ENCODE measurements at regions not wholly inside any gene's neighbourhood (a gene's known extent, or its start where the extent isn't known, plus 50 kb on each side); places are given as distances from the start of the nearest gene placed in this dataset.

GRCh38 chr11:19394525-19395016 is 153.8 kb upstream of the E2F8 start:
- no peak for TF ChIP-seq POLR2A (IDR thresholded peaks at IDR 0.05)
- no peak for TF ChIP-seq POLR2AphosphoS5 (IDR thresholded peaks at IDR 0.05)
- no peak for TF ChIP-seq CTCF (IDR thresholded peaks at IDR 0.05)
- no peak for TF ChIP-seq EP300 (IDR thresholded peaks at IDR 0.05)
- no peak overlapping the region for H3K27ac ChIP-seq
- H3K4me1 ChIP-seq, result peaks cover 0 to 8% (median 5%) of the 10 kb centered on the region in 3 donors
- no peak for ATAC-seq
- no peaks in the 10 kb centered on the region for H3K36me3 ChIP-seq
- H3K27me3 ChIP-seq, result no peaks in the 10 kb centered on the region
- H3K9me3 ChIP-seq, result no peaks in the 10 kb centered on the region
- no peak overlapping the region for H3K4me3 ChIP-seq
- WGBS, 2 donors (ENCODE audit: low coverage in 1 of 2), result 80 to 89% methylated on average over 3 to 5 of the region's 5 CpGs

- Histone ChIP-seq H3K4me1 (peaks cover 0 to 1% (median 0%) of the 10 kb centered on the region in 3 donors), H3K9me3 (no peaks in the 10 kb centered on the region), H3K27me3 (no peaks in the 10 kb centered on the region), H3K36me3 (no peaks in the 10 kb centered on the region), H3K4me3 (no peak overlapping the region), H3K27ac (no peak overlapping the region)
- TF ChIP-seq POLR2A (IDR thresholded peaks at IDR 0.05), result no peak
- TF ChIP-seq EP300 (IDR thresholded peaks at IDR 0.05), result no peak
- TF ChIP-seq CTCF (IDR thresholded peaks at IDR 0.05), result no peak
- TF ChIP-seq POLR2AphosphoS5 (IDR thresholded peaks at IDR 0.05), result no peak
- ATAC-seq, result peak; percentile 11
- no CpG with 5 or more reads among the region's 1 CpG for WGBS, 2 donors (ENCODE audit: low coverage in 1 of 2)
Measured at GRCh38 chr11:19393941-19394340, 153.2 kb upstream of the E2F8 start.

- 88 to 100% methylated on average over 1 to 2 of the region's 3 CpGs for WGBS, 2 donors (ENCODE audit: low coverage in 1 of 2)
- no peaks in the 10 kb centered on the region for H3K36me3 ChIP-seq
- H3K27me3 ChIP-seq, result no peaks in the 10 kb centered on the region
- no peak overlapping the region for H3K4me3 ChIP-seq
- H3K27ac ChIP-seq, result no peak overlapping the region
- no peaks in the 10 kb centered on the region for H3K9me3 ChIP-seq
- H3K4me1 ChIP-seq, result no peaks in the 10 kb centered on the region
- no peak for ATAC-seq
- no peak for TF ChIP-seq POLR2A (IDR thresholded peaks at IDR 0.05)
- TF ChIP-seq CTCF (IDR thresholded peaks at IDR 0.05), result no peak
- no peak for TF ChIP-seq EP300 (IDR thresholded peaks at IDR 0.05)
- TF ChIP-seq POLR2AphosphoS5 (IDR thresholded peaks at IDR 0.05), result no peak
Measured at GRCh38 chr11:19392847-19393518, 152.2 kb upstream of the E2F8 start.

- WGBS, 2 donors (ENCODE audit: low coverage in 1 of 2), result 58 to 69% methylated on average over 2 to 3 of the region's 3 CpGs
Measured at GRCh38 chr11:19392321-19392720, 151.6 kb upstream of the E2F8 start.

More at GRCh38 chr11:19392321-19392720, 151.6 kb upstream of the E2F8 start:
- Histone ChIP-seq H3K4me1 (no peaks in the 10 kb centered on the region), H3K4me3 (no peak overlapping the region), H3K36me3 (no peaks in the 10 kb centered on the region), H3K9me3 (no peaks in the 10 kb centered on the region), H3K27me3 (no peaks in the 10 kb centered on the region), H3K27ac (no peak overlapping the region)
- TF ChIP-seq EP300 (IDR thresholded peaks at IDR 0.05) (no peak), POLR2AphosphoS5 (IDR thresholded peaks at IDR 0.05) (no peak), CTCF (IDR thresholded peaks at IDR 0.05) (no peak), POLR2A (IDR thresholded peaks at IDR 0.05) (no peak)
- ATAC-seq, result no peak

Data from gastroesophageal sphincter (tissue), 4 donors.